ENCODE measurements at regions not wholly inside any gene's neighbourhood (a gene's known extent, or its start where the extent isn't known, plus 50 kb on each side); places are given as distances from the start of the nearest gene placed in this dataset.
"Not testable (repeated sequence)": the region's sequence is repeated elsewhere in the genome, so short reads cannot be mapped to it uniquely, and the experiment has no call there.

DNA sequence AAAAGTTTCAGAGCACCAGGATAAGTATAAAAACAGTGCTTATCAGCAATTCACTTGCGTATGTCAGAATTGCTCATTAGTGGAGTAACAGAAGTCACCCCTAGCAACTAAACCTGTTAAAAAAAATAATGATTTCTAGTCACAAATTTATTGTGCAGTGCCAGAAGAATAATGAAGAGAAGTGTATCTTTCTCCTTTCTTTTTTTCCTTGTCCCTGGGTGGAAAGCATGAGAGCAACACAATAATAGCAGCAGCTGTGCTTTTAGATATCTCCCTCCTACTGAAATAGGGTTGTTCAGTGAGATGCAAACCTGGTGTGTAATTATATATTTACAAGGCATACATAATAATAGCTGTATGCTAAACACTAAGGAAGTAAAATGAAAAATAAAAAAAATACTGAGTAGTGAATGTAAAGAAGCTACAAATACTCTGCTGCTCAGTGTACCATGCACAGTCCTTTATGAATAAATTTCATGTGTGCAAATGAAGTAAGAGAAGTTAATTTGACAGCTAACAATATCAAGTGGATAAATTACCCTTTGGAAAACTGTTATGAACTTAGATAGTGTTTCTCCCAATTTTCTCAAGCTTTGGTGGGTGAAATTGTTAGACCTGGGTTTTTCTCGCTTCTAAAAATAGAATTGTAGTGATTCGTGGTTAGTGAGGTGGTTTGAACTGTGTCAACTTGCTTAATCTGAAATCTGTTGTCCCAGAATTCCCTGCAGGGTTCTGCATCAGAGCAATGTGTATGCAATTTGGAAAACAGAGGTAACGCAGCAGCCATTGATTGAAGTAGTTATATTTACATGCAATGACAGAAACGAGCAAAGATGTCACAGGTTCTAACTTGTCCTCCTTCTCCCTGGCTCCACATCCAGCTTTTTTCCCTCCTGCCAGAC, 125.7 kb upstream of the NDST3 start:
- Histone ChIP-seq H3K9ac (ENCODE audit: low read length) (no peak overlapping the region), H3K9me2 (replicated peaks; ENCODE audit: low read length) (no peaks in the 10 kb centered on the region), H3K4me2 (ENCODE audit: low read length) (no peak overlapping the region), H3K79me2 (ENCODE audit: low read length) (no peaks in the 10 kb centered on the region), H3K27me3 (ENCODE audit: low read length) (no peaks in the 10 kb centered on the region), H4K20me1 (ENCODE audit: low read length) (no peaks in the 10 kb centered on the region), H3K4me3 (ENCODE audit: low read length) (no peak overlapping the region), H2AFZ (ENCODE audit: low read length) (no peak overlapping the region), H3K36me3 (ENCODE audit: low read depth, low read length) (no peaks in the 10 kb centered on the region), H3K27ac (ENCODE audit: low read length) (no peak overlapping the region), H3K9me3 (ENCODE audit: low read length) (no peaks in the 10 kb centered on the region), H3K4me1 (ENCODE audit: insufficient read depth, low read length) (no peaks in the 10 kb centered on the region), H3F3A (ENCODE audit: low read length, unreplicated experiment) (no peaks in the 10 kb centered on the region)
- intact Hi-C loops (cut with micrococcal nuclease): no loop called here
- POLR2A ChIA-PET (ENCODE audit: unreplicated experiment): no interaction called here
- DNase-seq (no peak), ATAC-seq (no peak)
- no peak for TF ChIP-seq EZH2 (IDR thresholded peaks at IDR 0.05; ENCODE audit: low read length, unreplicated experiment)
- TF ChIP-seq, protein P1, sequence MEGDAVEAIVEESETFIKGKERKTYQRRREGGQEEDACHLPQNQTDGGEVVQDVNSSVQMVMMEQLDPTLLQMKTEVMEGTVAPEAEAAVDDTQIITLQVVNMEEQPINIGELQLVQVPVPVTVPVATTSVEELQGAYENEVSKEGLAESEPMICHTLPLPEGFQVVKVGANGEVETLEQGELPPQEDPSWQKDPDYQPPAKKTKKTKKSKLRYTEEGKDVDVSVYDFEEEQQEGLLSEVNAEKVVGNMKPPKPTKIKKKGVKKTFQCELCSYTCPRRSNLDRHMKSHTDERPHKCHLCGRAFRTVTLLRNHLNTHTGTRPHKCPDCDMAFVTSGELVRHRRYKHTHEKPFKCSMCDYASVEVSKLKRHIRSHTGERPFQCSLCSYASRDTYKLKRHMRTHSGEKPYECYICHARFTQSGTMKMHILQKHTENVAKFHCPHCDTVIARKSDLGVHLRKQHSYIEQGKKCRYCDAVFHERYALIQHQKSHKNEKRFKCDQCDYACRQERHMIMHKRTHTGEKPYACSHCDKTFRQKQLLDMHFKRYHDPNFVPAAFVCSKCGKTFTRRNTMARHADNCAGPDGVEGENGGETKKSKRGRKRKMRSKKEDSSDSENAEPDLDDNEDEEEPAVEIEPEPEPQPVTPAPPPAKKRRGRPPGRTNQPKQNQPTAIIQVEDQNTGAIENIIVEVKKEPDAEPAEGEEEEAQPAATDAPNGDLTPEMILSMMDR (conservative IDR thresholded peaks at IDR 0.05; ENCODE audit: low read depth, low read length): no peak
- no peak for TF ChIP-seq EZH2phosphoT487 (IDR thresholded peaks at IDR 0.05; ENCODE audit: borderline replicate concordance, low read length)
- CTCF ChIA-PET: no interaction called here
- no TSS peak for BruUV-seq (replicated peaks)

GRCh38 chr4:117916728-117917127, 117.6 kb upstream of the NDST3 start:
- Histone ChIP-seq H3K4me2 (ENCODE audit: low read length) (no peak overlapping the region), H3K4me1 (ENCODE audit: insufficient read depth, low read length) (no peaks in the 10 kb centered on the region), H3K27me3 (ENCODE audit: low read length) (no peaks in the 10 kb centered on the region), H4K20me1 (ENCODE audit: low read length) (no peaks in the 10 kb centered on the region), H3K9me3 (ENCODE audit: low read length) (no peaks in the 10 kb centered on the region), H3K9me2 (replicated peaks; ENCODE audit: low read length) (no peaks in the 10 kb centered on the region), H3K36me3 (ENCODE audit: low read depth, low read length) (no peaks in the 10 kb centered on the region), H3F3A (ENCODE audit: low read length, unreplicated experiment) (no peaks in the 10 kb centered on the region), H3K9ac (ENCODE audit: low read length) (no peak overlapping the region), H3K4me3 (ENCODE audit: low read length) (no peak overlapping the region), H2AFZ (ENCODE audit: low read length) (no peak overlapping the region), H3K27ac (ENCODE audit: low read length) (no peak overlapping the region), H3K79me2 (ENCODE audit: low read length) (no peaks in the 10 kb centered on the region)
- intact Hi-C loops (cut with micrococcal nuclease): no loop called here
- no peak for DNase-seq
- ATAC-seq: no peak
- TF ChIP-seq, protein P1 (conservative IDR thresholded peaks at IDR 0.05; ENCODE audit: low read depth, low read length): no peak
- TF ChIP-seq EZH2 (IDR thresholded peaks at IDR 0.05; ENCODE audit: low read length, unreplicated experiment): no peak
- TF ChIP-seq EZH2phosphoT487 (IDR thresholded peaks at IDR 0.05; ENCODE audit: borderline replicate concordance, low read length): no peak
- ChIA-PET CTCF (no interaction called here), POLR2A (ENCODE audit: unreplicated experiment) (no interaction called here)
- BruUV-seq (replicated peaks): no TSS peak

- H3K27ac ChIP-seq (ENCODE audit: low read length); H3F3A ChIP-seq (ENCODE audit: low read length, unreplicated experiment); H3K9me2 ChIP-seq (replicated peaks; ENCODE audit: low read length); H3K36me3 ChIP-seq (ENCODE audit: low read depth, low read length); H3K4me2 ChIP-seq (ENCODE audit: low read length); H3K4me3 ChIP-seq (ENCODE audit: low read length); DNase-seq; BruUV-seq (replicated peaks); H4K20me1 ChIP-seq (ENCODE audit: low read length); CTCF ChIA-PET; H2AFZ ChIP-seq (ENCODE audit: low read length); H3K4me1 ChIP-seq (ENCODE audit: insufficient read depth, low read length); POLR2A ChIA-PET (ENCODE audit: unreplicated experiment); H3K27me3 ChIP-seq (ENCODE audit: low read length); ATAC-seq; H3K9ac ChIP-seq (ENCODE audit: low read length); H3K9me3 ChIP-seq (ENCODE audit: low read length); intact Hi-C loops (cut with micrococcal nuclease); H3K79me2 ChIP-seq (ENCODE audit: low read length): not testable (repeated sequence)
These were observed 112.0 kb upstream of the NDST3 start for GRCh38 chr4:117922311-117922710.

DNA sequence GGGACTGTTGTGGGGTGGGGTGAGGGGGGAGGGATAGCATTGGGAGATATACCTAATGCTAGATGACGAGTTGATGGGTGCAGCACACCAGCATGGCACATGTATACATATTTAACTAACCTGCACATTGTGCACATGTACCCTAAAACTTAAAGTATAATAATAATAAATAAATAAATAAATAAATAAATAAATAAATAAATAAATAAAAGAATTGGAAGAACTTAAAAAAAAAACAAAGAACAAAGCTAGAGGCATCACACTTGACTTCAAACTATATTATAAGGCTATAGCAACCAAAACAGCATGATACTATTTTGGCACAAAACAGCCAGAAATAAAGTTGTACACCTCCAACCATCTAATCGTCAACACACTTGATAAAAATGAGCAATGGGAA, 106.5 kb upstream of the NDST3 start:
- POLR2A ChIA-PET (ENCODE audit: unreplicated experiment); H3K27ac ChIP-seq (ENCODE audit: low read length); H3K4me1 ChIP-seq (ENCODE audit: insufficient read depth, low read length); DNase-seq; H4K20me1 ChIP-seq (ENCODE audit: low read length); H3K4me3 ChIP-seq (ENCODE audit: low read length); H3K4me2 ChIP-seq (ENCODE audit: low read length); H3K27me3 ChIP-seq (ENCODE audit: low read length); CTCF ChIA-PET; H2AFZ ChIP-seq (ENCODE audit: low read length); H3F3A ChIP-seq (ENCODE audit: low read length, unreplicated experiment); H3K9me3 ChIP-seq (ENCODE audit: low read length); intact Hi-C loops (cut with micrococcal nuclease); BruUV-seq (replicated peaks); H3K9me2 ChIP-seq (replicated peaks; ENCODE audit: low read length); H3K79me2 ChIP-seq (ENCODE audit: low read length); ATAC-seq; H3K36me3 ChIP-seq (ENCODE audit: low read depth, low read length); H3K9ac ChIP-seq (ENCODE audit: low read length): not testable (repeated sequence)

Data from PC-3 (cell line).